ENCODE measurements at regions not wholly inside any gene's neighbourhood (a gene's known extent, or its start where the extent isn't known, plus 50 kb on each side); places are given as distances from the start of the nearest gene placed in this dataset.

DNA sequence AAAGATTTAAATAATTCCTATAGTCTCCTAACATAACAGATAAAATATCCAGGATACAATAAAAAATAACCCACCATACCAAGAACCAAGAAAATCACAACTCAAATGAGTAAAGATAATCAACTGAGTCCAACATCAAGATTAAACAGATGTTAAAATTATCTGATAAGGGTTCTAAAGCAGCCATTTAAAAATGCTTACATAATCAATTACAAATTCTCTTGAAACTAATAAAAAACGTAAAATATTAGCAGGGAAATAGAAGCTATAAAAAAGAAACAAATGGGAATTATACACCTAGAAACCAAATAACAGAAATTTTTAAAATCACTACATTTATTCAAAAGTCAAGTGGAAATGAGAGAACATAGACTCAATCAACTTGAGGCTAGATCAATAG is 297.7 kb upstream of the RAB6C start:
- DNase-seq (ENCODE audit: low read depth, low spot score) (no peak), FAIRE-seq (no peak)
- Histone ChIP-seq H3K79me2 (ENCODE audit: control insufficient read depth, insufficient read depth, low read length) (no peaks in the 10 kb centered on the region), H3K9me3 (ENCODE audit: control insufficient read depth, low read depth, low read length) (no peaks in the 10 kb centered on the region), H3K9me1 (ENCODE audit: control insufficient read depth, extremely low read depth, insufficient read depth, low read length) (no peaks in the 10 kb centered on the region), H3K4me2 (ENCODE audit: control insufficient read depth, extremely low read depth, insufficient read depth, low read depth, low read length) (no peak overlapping the region), H3K4me3 (ENCODE audit: control insufficient read depth in 2 of 3, extremely low read depth in 1 of 3, insufficient read depth in 2 of 3, low read depth in 1 of 3, low read length in 3 of 3) (no peak overlapping the region), H3K9ac (ENCODE audit: control insufficient read depth, extremely low read depth, insufficient read depth, low read length) (no peak overlapping the region), H3K27ac (ENCODE audit: control insufficient read depth, insufficient read depth, low read length) (no peak overlapping the region), H3K27me3 (ENCODE audit: control insufficient read depth, extremely low read depth, insufficient read depth, low read length) (no peaks in the 10 kb centered on the region), H4K20me1 (ENCODE audit: control insufficient read depth, extremely low read depth, insufficient read depth, low read length) (no peaks in the 10 kb centered on the region), H2AFZ (ENCODE audit: control insufficient read depth, low read length) (no peak overlapping the region), H3K36me3 (ENCODE audit: control insufficient read depth in 2 of 2, extremely low read depth in 1 of 2, insufficient read depth in 2 of 2, low read length in 2 of 2) (no peaks in the 10 kb centered on the region), H3K4me1 (ENCODE audit: control insufficient read depth, extremely low read depth, insufficient read depth, low read length) (no peaks in the 10 kb centered on the region)
- dilution Hi-C loops (cut with MboI; ENCODE audit: extremely low pct_ligation_motif_present, low sequenced_read_pairs): no loop called here
- TF ChIP-seq EZH2 (IDR thresholded peaks at IDR 0.05; ENCODE audit: low read length) (no peak), CTCF (optimal IDR thresholded peaks at IDR 0.05 in 1 of 3, IDR thresholded peaks at IDR 0.05 in 1 of 3, conservative IDR thresholded peaks at IDR 0.05 in 1 of 3; ENCODE audit: extremely low read depth in 1 of 3, insufficient read depth in 2 of 3, low read length in 3 of 3) (no peak)

- no peaks in the 10 kb centered on the region for H3K79me2 ChIP-seq (ENCODE audit: control insufficient read depth, insufficient read depth, low read length)
- no peaks in the 10 kb centered on the region for H3K9me3 ChIP-seq (ENCODE audit: control insufficient read depth, low read depth, low read length)
- H3K27ac ChIP-seq (ENCODE audit: control insufficient read depth, insufficient read depth, low read length): no peak overlapping the region
- no peaks in the 10 kb centered on the region for H3K27me3 ChIP-seq (ENCODE audit: control insufficient read depth, extremely low read depth, insufficient read depth, low read length)
- no peak overlapping the region for H2AFZ ChIP-seq (ENCODE audit: control insufficient read depth, low read length)
- no peaks in the 10 kb centered on the region for H3K4me1 ChIP-seq (ENCODE audit: control insufficient read depth, extremely low read depth, insufficient read depth, low read length)
- no peak overlapping the region for H3K4me3 ChIP-seq (ENCODE audit: control insufficient read depth in 2 of 3, extremely low read depth in 1 of 3, insufficient read depth in 2 of 3, low read depth in 1 of 3, low read length in 3 of 3)
- no peak for TF ChIP-seq EZH2 (IDR thresholded peaks at IDR 0.05; ENCODE audit: low read length)
- no peak for TF ChIP-seq CTCF (optimal IDR thresholded peaks at IDR 0.05 in 1 of 3, IDR thresholded peaks at IDR 0.05 in 1 of 3, conservative IDR thresholded peaks at IDR 0.05 in 1 of 3; ENCODE audit: extremely low read depth in 1 of 3, insufficient read depth in 2 of 3, low read length in 3 of 3)
- H3K4me2 ChIP-seq (ENCODE audit: control insufficient read depth, extremely low read depth, insufficient read depth, low read depth, low read length): no peak overlapping the region
- dilution Hi-C loops (cut with MboI; ENCODE audit: extremely low pct_ligation_motif_present, low sequenced_read_pairs): no loop called here
- no peak overlapping the region for H3K9ac ChIP-seq (ENCODE audit: control insufficient read depth, extremely low read depth, insufficient read depth, low read length)
- no peaks in the 10 kb centered on the region for H4K20me1 ChIP-seq (ENCODE audit: control insufficient read depth, extremely low read depth, insufficient read depth, low read length)
- H3K9me1 ChIP-seq (ENCODE audit: control insufficient read depth, extremely low read depth, insufficient read depth, low read length): no peaks in the 10 kb centered on the region
- H3K36me3 ChIP-seq (ENCODE audit: control insufficient read depth in 2 of 2, extremely low read depth in 1 of 2, insufficient read depth in 2 of 2, low read length in 2 of 2): no peaks in the 10 kb centered on the region
- DNase-seq (ENCODE audit: low read depth, low spot score) (no peak), FAIRE-seq (no peak)
Measured at GRCh38 chr2:129689653-129690448, 289.6 kb upstream of the RAB6C start.
